GM20000 (cell line): ENCODE measurements at regions not wholly inside any gene's neighbourhood (a gene's known extent, or its start where the extent isn't known, plus 50 kb on each side); places are given as distances from the start of the nearest gene placed in this dataset.
"Not testable (repeated sequence)": the region's sequence is repeated elsewhere in the genome, so short reads cannot be mapped to it uniquely, and the experiment has no call there.

Experiments
- DNase-seq: peaks from one replicate; pipeline ENCODE4 v3.0.0; 2012; ENCODE audit warnings: low spot score
- TF ChIP-seq, protein P1 (sequence below): IDR thresholded peaks from 2 replicates; pipeline ENCODE4 v1.5.1; 2012; ENCODE audit warnings: mild to moderate bottlenecking, control low read depth; ENCODE audit errors: extremely low read depth, missing control alignments

DNA sequence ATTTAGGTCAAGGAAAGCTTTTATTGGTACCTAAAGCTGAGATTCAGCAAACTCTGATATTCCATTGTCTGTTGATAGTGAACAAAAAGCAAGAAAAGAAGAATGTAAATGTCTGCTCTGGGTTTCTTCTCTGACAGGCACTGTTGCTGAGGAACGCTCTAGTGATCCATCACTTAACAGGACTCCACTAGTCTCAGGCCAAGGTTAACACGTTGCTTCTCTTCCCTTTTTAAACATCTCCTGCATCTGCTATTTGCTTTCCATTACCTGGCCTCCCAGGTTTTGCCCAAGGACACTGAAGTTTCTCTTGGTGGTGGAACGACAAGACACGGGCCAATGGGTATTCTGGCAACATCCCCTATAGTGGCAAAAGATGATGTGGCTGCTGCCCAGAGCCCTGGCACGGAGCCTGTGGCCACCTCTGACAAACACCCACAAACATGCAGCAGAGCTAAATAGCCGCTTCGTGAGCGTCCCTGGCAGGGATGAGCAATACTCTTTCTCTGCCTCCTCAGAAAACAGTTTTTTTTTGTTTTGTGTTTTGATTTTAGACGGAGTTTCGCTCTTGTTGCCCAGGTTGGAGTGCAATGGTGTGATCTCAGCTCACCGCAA lies 97.8 kb upstream of the AKAP13 start:
- no peak for DNase-seq
- TF ChIP-seq, protein P1, sequence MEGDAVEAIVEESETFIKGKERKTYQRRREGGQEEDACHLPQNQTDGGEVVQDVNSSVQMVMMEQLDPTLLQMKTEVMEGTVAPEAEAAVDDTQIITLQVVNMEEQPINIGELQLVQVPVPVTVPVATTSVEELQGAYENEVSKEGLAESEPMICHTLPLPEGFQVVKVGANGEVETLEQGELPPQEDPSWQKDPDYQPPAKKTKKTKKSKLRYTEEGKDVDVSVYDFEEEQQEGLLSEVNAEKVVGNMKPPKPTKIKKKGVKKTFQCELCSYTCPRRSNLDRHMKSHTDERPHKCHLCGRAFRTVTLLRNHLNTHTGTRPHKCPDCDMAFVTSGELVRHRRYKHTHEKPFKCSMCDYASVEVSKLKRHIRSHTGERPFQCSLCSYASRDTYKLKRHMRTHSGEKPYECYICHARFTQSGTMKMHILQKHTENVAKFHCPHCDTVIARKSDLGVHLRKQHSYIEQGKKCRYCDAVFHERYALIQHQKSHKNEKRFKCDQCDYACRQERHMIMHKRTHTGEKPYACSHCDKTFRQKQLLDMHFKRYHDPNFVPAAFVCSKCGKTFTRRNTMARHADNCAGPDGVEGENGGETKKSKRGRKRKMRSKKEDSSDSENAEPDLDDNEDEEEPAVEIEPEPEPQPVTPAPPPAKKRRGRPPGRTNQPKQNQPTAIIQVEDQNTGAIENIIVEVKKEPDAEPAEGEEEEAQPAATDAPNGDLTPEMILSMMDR, result no peak

DNA sequence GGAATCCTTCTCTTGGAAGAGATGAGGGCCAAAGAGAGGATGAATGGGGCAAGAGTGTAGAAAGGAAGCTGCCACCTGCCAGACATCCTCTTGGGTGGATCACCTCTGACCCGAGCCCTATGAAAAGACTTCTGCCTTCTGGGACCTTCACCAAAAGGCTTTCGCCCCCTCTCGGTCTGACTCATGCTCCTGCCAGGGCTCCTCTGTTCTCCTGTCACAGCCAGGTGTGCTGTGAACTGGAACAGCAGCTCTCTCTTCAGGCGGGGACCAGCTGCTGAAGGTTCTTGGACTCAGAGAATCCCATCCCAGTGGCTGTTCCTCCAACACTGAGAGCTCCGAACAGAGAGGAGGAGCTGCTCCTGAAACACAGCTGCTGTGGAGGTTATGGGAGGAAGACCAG lies 96.6 kb upstream of the AKAP13 start:
- DNase-seq, result peak; percentile 29

DNA sequence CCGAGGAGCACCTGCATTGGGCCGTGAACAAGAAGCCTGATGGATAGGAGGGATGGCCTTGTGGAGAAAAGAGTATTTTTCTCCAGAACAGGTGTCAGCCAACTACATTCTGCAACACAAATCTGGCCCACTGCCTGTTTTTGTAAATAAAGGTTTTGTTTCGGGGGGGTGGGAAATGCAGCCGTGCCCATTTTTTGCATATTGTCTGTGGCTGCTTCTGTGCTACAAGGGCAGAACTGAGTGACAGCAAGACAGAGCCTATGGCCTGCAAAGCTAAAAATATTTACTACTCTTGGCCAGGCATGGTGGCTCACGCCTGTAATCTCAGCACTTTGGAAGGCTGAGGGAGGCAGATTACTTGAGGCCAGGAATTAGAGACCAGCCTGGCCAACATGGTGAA lies 95.9 kb upstream of the AKAP13 start:
- TF ChIP-seq, protein P1, result no peak
- DNase-seq, result peak; percentile 29

DNA sequence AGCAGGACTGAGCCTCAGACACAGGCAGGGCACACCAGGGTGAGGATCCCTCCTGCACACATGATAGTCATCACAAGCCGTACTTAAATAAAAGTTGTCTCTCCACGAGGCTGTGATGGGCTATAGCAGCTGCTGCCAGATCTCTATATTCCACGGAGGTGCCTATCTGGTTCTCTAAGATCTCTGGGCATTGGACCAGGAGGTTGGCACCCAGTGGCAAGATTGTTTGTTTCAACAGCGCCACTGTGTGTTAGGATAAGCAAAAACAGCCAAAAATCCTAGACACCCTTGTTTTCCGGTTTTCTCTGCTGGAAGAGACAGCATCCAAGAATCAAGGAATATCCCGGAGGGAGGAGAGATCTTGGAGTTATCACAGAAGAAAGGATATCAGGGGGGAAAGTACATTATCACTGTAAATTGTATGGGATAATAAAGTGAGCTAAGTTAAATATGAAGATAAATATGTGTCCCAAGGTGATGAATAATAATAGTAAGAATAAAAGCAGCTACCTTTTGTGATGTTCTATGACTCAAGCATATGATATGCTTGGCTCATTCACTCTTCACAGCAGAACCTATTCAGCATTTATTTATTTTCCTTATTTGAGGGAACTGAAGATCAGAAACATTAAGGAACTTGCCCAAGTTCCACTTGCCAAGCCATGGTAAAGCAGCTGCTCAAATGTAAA lies 90.6 kb upstream of the AKAP13 start:
- TF ChIP-seq, protein P1, result peak; percentile 56
- peak; percentile 32 for DNase-seq

DNA sequence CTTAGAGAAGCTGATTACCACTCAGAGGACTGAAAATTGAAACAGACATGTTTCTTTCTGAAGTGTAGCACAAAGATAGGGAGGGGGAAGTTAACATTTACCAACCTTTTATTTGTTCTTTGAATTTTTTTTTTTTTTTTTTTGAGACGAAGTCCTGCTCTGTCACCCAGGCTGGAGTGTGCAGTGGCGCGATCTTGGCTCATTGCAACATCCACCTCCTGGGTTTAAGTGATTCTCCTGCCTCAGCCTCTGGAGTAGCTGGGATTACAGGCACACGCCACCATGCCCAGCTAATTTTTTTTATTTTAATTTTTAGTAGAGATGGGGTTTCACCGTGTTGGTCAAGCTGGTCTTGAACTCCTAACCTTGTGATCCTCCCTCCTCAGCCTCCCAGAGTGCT lies 87.8 kb upstream of the AKAP13 start:
- not testable (repeated sequence) for DNase-seq

DNA sequence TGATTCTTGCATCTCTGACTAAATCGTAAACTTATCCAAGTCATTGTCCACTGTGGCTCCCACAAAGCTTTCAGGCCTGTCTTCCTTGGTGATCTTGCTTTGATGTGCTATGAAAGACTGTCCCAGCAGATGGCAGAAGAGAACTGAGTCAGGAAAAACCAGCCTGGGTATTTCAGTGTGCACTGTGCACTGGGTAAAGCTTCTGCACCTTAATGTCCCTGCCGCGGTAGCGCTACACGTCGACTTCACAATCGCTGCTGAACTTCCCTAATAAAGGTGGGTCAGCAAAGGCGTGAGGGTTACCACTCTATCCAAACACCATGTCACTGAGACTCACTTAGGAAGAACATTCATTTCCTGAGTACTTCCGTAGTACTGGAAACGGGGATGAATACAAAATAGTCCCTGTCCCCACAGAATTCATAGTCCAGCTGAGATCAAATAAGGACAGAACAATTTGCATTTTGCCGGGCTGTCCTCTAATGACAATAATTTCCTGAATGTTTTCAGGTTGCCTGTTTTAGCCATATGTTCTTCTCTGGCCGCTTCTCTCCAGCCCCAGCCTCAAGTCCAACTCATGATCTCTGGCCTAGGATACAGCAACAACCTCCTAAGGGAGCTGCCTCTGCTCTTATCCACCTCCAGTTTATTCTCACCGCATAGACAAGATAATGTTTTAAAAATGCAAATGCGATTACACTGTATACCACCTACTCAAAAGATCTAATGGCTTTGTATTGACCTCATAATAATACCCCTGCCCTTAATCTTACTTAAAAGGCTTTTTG lies 83.6 kb upstream of the AKAP13 start:
- DNase-seq, result peak; percentile 67
- TF ChIP-seq, protein P1, result peak; percentile 67

DNA sequence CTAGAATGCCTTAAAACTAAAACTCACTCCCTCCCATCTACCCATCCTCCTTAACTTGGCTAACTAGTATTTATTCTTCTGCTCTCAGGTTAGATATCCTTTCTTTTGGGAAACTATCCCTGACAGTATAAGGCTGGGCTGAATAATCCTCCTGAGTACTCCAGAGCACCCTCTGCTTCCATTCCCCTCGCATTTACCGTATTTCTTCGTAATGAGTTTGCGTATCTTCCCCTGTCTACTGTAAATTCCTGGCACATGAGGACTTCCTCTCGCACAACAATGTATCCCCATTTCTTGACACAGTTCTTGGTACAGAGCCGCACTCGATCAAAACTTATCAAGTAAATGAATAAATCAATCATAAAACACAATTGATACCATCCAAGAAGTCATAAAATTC lies 82.9 kb upstream of the AKAP13 start:
- no peak for DNase-seq
- TF ChIP-seq, protein P1, result no peak

DNA sequence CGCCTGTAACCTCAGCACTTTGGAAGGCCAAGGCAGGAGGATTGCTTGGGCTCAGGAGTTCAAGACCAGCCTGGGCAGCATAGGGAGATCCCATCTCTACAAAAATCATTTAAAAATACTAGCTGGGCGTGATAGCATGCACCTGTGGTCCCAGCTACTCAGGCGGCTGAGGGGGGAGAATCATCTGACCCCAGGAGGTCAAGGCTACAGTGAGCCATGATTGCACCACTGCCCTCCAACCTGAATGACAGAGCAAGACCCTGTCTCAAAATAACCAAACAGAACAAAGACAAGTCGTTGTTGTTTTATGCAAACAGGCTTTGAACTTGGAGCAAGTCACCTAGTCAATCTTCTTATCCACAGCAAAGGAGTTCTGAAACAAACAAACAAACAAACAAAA lies 82.0 kb upstream of the AKAP13 start:
- TF ChIP-seq, protein P1, result no peak
- DNase-seq, result no peak
